MM.1S (cell line): ENCODE measurements at regions not wholly inside any gene's neighbourhood (a gene's known extent, or its start where the extent isn't known, plus 50 kb on each side); places are given as distances from the start of the nearest gene placed in this dataset.

Experiments used
- CTCF ChIP-seq: fragments of 300-600 bp; sonication (generic); IDR thresholded peaks from 2 replicates; pipeline ENCODE4 v1.5.1; 2016; ENCODE audit warnings: antibody characterized with exemption, low read length, mixed read lengths
- EZH2 ChIP-seq: fragments of 300-600 bp; sonication (generic); optimal IDR thresholded peaks from 2 replicates; pipeline ENCODE3; 2017; ENCODE audit warnings: low read depth, mild to moderate bottlenecking, antibody characterized with exemption, low read length, mixed read lengths
- EZH2phosphoT487 ChIP-seq: fragments of 300-600 bp; sonication (generic); IDR thresholded peaks from 2 replicates; pipeline ENCODE4 v1.6.1; 2018; ENCODE audit warnings: antibody characterized with exemption, low read length

- no peak for TF ChIP-seq EZH2
- TF ChIP-seq CTCF = no peak
- no peak for TF ChIP-seq EZH2phosphoT487
Observed at GRCh38 chr4:137389911-137390520, 142.3 kb downstream of the PCDH18 start.
